B cell (primary cell): ENCODE measurements at regions not wholly inside any gene's neighbourhood (a gene's known extent, or its start where the extent isn't known, plus 50 kb on each side); places are given as distances from the start of the nearest gene placed in this dataset.

Experiments used
- EZH2 ChIP-seq: IDR thresholded peaks from 2 replicates; pipeline ENCODE4 v1.6.1; 2012; ENCODE audit warnings: borderline replicate concordance, low read depth, mild to moderate bottlenecking, moderate library complexity, low read length; ENCODE audit not compliant: insufficient read depth, poor library complexity, severe bottlenecking
- TF ChIP-seq, protein P1 (sequence below): fragments of 200-600 bp; IDR thresholded peaks from one replicate; pipeline ENCODE4 v1.8.0; 2022; ENCODE audit warnings: antibody characterized with exemption, mild to moderate bottlenecking

DNA sequence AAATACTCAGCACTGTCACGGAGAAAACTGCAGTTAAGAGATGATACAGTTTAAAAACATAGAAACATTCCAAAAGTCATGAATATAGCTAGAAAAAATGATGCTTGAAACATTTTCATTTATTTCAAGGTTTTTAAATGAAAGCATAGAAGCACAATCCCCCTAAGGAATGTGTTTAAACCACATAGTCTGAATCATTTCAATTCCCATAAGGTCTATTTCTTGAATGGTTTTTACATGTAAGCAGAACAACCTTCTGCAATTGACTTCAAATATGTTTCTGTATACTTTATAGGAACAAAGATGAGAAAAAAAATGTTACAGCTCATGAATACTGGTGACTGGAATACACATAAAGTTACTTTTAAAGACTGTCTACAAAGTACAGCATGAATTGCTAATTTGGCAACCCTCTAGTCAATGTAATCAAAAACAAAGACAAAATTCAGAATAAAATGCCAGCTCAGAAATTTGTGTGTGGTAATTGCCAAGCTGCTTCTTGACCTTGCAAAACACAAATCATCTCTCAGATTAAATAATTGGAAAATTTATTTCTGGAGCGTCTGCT is 886.4 kb upstream of the ADGRL3 start:
- TF ChIP-seq, protein P1, sequence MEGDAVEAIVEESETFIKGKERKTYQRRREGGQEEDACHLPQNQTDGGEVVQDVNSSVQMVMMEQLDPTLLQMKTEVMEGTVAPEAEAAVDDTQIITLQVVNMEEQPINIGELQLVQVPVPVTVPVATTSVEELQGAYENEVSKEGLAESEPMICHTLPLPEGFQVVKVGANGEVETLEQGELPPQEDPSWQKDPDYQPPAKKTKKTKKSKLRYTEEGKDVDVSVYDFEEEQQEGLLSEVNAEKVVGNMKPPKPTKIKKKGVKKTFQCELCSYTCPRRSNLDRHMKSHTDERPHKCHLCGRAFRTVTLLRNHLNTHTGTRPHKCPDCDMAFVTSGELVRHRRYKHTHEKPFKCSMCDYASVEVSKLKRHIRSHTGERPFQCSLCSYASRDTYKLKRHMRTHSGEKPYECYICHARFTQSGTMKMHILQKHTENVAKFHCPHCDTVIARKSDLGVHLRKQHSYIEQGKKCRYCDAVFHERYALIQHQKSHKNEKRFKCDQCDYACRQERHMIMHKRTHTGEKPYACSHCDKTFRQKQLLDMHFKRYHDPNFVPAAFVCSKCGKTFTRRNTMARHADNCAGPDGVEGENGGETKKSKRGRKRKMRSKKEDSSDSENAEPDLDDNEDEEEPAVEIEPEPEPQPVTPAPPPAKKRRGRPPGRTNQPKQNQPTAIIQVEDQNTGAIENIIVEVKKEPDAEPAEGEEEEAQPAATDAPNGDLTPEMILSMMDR: no peak
- no peak for TF ChIP-seq EZH2
